Chondrocyte (in vitro differentiated cells): ENCODE measurements at regions not wholly inside any gene's neighbourhood (a gene's known extent, or its start where the extent isn't known, plus 50 kb on each side); places are given as distances from the start of the nearest gene placed in this dataset.

Source experiments
- DNase-seq: peaks from one replicate; pipeline ENCODE4 v3.0.0; 2021; ENCODE audit warnings: mixed read lengths, low spot score
- H3K27ac Mint-ChIP-seq: one replicate; pipeline ENCODE4 v1.8.0; 2021; ENCODE audit warnings: mild to moderate bottlenecking, moderate library complexity, mixed read lengths; ENCODE audit not compliant: unreplicated experiment
- H3K27me3 Mint-ChIP-seq: 2 replicates; pipeline ENCODE4 v1.8.0; 2021; ENCODE audit warnings: low read depth, mixed read lengths
- H3K36me3 Mint-ChIP-seq: 2 replicates; pipeline ENCODE4 v1.8.0; 2021; ENCODE audit warnings: low read depth, mixed read lengths
- H3K4me1 Mint-ChIP-seq: 2 replicates; pipeline ENCODE4 v1.8.0; 2021; ENCODE audit warnings: low read depth, mild to moderate bottlenecking, mixed read lengths
- H3K4me3 Mint-ChIP-seq: one replicate; pipeline ENCODE4 v1.8.0; 2021; ENCODE audit warnings: mild to moderate bottlenecking, moderate library complexity, mixed read lengths; ENCODE audit not compliant: unreplicated experiment
- H3K9me3 Mint-ChIP-seq: 2 replicates; pipeline ENCODE4 v1.8.0; 2021; ENCODE audit warnings: low read depth, mixed read lengths
- TF ChIP-seq, protein P1 (sequence below): fragments of 200-600 bp; sonication (generic); IDR thresholded peaks from 2 replicates; pipeline ENCODE4 v1.5.0; 2021; ENCODE audit warnings: antibody characterized with exemption, mild to moderate bottlenecking, moderate library complexity

DNA sequence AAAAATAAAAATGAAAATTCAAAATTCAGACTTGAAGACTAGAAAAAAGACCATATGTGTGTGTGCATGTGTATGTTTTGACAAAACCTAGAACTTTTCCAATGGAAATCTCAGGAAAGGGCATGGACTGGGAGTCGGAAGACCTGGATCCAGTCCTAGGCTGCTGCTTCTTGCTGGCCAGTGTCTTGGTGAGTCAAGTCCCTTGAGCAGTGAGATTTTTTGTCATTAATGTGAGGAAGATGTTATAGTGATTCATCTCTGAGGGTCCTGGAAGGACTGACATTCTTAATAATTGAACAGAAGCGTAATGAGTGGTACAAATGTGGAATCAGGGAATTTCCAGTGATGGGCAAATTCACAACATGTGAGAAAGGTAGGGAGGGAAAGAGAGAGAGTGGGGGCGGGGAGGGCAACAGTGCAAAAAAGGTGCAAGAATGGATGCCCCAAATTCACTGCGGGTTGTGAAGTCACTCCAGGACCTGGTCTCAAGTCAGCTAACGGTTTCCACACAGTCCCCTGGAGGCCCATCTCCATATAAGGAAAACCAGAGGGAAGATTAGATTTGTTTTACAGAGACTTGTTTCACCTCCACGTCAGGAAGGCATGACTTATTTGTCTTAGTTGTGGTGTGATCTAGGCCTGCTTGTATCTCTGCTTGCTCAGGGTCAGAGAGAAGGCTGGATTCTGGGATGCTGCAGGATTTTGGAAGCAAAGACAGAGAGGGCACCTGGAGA, 201.7 kb downstream of the BUB3 start:
- TF ChIP-seq, protein P1, sequence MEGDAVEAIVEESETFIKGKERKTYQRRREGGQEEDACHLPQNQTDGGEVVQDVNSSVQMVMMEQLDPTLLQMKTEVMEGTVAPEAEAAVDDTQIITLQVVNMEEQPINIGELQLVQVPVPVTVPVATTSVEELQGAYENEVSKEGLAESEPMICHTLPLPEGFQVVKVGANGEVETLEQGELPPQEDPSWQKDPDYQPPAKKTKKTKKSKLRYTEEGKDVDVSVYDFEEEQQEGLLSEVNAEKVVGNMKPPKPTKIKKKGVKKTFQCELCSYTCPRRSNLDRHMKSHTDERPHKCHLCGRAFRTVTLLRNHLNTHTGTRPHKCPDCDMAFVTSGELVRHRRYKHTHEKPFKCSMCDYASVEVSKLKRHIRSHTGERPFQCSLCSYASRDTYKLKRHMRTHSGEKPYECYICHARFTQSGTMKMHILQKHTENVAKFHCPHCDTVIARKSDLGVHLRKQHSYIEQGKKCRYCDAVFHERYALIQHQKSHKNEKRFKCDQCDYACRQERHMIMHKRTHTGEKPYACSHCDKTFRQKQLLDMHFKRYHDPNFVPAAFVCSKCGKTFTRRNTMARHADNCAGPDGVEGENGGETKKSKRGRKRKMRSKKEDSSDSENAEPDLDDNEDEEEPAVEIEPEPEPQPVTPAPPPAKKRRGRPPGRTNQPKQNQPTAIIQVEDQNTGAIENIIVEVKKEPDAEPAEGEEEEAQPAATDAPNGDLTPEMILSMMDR = no peak
- Mint-ChIP-seq H3K9me3 (no peaks in the 10 kb centered on the region), H3K27me3 (peaks cover 4% of the 10 kb centered on the region), H3K4me1 (no peaks in the 10 kb centered on the region), H3K27ac (no peak overlapping the region), H3K4me3 (no peak overlapping the region), H3K36me3 (no peaks in the 10 kb centered on the region)
- DNase-seq = no peak

DNA sequence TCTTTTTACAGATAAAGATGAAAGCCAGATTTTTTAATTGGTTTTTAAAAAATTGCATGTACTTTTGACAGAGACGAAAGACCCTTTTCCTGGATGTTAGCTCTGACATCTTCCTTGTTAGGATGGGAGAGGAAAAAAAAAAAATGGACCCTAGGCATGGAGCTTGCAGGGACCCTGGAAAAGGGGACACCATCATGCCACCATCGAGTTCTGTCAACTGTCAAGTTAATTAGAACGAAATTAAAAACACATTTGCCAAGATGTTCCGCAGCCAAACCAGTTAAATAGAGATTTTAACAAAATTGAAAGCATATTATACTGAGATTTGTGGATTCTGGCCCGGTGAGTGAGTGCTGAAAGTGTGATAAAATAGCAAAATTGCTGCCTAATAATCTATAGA, 202.6 kb downstream of the BUB3 start:
- Mint-ChIP-seq H3K9me3 (no peaks in the 10 kb centered on the region), H3K27me3 (peaks cover 4% of the 10 kb centered on the region)

DNA sequence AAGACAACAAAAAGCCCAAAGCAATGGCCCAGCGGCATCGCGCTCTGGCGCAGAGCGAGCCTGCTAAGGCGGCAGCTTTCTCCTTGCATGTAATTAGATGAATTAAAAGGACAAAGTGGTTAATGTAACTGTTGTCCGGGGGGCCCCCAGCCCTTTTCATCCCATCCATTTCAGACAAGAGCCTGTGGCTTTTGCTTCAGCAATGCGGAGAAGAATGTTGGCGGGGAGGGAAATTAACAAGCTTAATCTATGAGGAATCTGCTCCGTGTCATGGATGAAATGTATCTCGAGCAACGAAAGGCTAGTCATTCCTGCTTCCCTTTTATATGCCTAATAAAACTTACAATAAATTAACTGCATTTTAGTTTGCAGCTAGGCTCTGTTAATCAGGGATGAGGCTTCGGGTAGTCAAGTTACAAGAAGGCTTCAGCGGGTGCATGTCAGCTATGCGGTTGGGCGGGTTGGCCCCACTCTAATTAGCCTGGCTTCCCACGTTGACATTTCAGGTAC, 203.3 kb downstream of the BUB3 start:
- Mint-ChIP-seq H3K4me1 (no peaks in the 10 kb centered on the region), H3K27ac (no peak overlapping the region), H3K36me3 (no peaks in the 10 kb centered on the region), H3K9me3 (no peaks in the 10 kb centered on the region), H3K27me3 (peaks cover 4% of the 10 kb centered on the region), H3K4me3 (no peak overlapping the region)
- no peak for DNase-seq
- TF ChIP-seq, protein P1 = no peak

More for the DNA sequence above, 202.6 kb downstream of the BUB3 start:
- Mint-ChIP-seq H3K4me3 (no peak overlapping the region), H3K27ac (no peak overlapping the region), H3K4me1 (no peaks in the 10 kb centered on the region), H3K36me3 (no peaks in the 10 kb centered on the region)
- TF ChIP-seq, protein P1 = no peak
- no peak for DNase-seq

DNA sequence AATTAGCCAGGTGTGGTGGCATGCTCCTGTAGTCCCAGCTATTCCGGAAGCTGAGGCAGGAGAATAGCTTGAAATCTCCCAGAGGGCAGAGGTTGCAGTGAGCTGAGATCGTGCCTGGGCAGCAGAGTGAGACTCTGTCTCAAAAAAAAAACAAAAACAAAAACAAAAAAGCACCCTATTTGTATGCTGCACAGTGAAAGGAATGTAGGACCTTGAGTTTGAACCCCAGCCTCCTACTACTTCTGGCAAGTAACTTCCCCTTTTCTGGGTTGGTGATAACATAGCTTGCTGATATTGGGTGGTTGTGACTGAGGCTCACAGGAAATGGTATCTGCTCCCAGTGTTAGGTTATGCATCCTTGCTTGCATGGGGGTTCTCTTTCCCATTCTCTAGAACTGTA, 205.3 kb downstream of the BUB3 start:
- H3K4me1 Mint-ChIP-seq = no peaks in the 10 kb centered on the region
- H3K27ac Mint-ChIP-seq = no peak overlapping the region
- no peak overlapping the region for H3K4me3 Mint-ChIP-seq
- no peaks in the 10 kb centered on the region for H3K9me3 Mint-ChIP-seq
- no peaks in the 10 kb centered on the region for H3K36me3 Mint-ChIP-seq
- H3K27me3 Mint-ChIP-seq = peaks cover 4% of the 10 kb centered on the region
- no peak for DNase-seq
- TF ChIP-seq, protein P1 = no peak

DNA sequence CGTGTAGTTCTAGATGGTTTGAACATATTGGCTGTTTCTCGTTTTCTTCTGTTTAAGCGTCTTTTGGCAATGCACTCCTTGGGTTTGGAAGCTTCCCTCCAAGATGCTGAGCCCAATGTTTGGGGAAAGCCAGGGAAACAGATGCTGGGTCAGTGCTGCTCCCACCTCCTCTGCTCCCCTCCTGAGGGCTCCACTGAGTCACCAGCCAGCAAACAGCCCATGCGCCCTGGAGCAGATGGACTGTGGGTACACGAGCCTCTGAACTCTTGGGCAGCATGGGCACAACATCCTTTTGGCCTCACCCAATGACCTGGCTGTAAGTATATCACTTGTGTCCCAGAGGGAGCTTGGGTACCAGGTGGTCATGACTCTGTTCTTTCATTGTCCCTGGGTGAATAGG, 207.6 kb downstream of the BUB3 start:
- Mint-ChIP-seq H3K9me3 (no peaks in the 10 kb centered on the region), H3K36me3 (no peaks in the 10 kb centered on the region), H3K4me1 (no peaks in the 10 kb centered on the region), H3K4me3 (no peak overlapping the region), H3K27me3 (peaks cover 3% of the 10 kb centered on the region), H3K27ac (no peak overlapping the region)
- no peak for DNase-seq
- TF ChIP-seq, protein P1 = no peak
